ENCODE measurements at regions not wholly inside any gene's neighbourhood (a gene's known extent, or its start where the extent isn't known, plus 50 kb on each side); places are given as distances from the start of the nearest gene placed in this dataset.
A peak's percentile ranks its signal among the peaks of the same experiment; 100 is the strongest.
"Not testable (repeated sequence)": the region's sequence is repeated elsewhere in the genome, so short reads cannot be mapped to it uniquely, and the experiment has no call there.

DNA sequence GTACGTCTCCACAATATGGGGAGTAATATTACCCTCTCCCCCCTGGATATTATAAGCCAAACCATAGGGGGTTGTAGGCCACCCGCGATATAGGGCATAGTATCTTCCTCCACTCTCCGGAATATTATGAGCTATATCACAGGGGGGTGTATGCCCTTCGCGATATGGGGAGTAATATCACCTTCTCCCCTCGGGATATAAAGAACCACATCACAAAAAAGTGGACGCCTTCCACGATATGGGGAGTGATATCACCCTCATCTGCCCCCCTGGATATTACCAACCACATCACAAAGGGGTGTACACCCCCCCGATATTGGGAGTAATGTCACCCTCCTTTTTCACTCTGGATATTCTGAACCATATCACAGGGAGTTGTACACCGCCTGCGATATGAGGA, 65.5 kb upstream of the CEACAM21 start:
- Histone ChIP-seq H3K9me3 (no peaks in the 10 kb centered on the region), H3K27me3 (no peaks in the 10 kb centered on the region), H3K4me1 (no peaks in the 10 kb centered on the region), H3K36me3 (no peaks in the 10 kb centered on the region), H3K4me3 (no peak overlapping the region), H3K27ac (no peak overlapping the region)
- TF ChIP-seq EP300 (IDR thresholded peaks at IDR 0.05) (no peak), POLR2AphosphoS5 (IDR thresholded peaks at IDR 0.05) (no peak), POLR2A (IDR thresholded peaks at IDR 0.05) (no peak)
- TF ChIP-seq, protein P1, sequence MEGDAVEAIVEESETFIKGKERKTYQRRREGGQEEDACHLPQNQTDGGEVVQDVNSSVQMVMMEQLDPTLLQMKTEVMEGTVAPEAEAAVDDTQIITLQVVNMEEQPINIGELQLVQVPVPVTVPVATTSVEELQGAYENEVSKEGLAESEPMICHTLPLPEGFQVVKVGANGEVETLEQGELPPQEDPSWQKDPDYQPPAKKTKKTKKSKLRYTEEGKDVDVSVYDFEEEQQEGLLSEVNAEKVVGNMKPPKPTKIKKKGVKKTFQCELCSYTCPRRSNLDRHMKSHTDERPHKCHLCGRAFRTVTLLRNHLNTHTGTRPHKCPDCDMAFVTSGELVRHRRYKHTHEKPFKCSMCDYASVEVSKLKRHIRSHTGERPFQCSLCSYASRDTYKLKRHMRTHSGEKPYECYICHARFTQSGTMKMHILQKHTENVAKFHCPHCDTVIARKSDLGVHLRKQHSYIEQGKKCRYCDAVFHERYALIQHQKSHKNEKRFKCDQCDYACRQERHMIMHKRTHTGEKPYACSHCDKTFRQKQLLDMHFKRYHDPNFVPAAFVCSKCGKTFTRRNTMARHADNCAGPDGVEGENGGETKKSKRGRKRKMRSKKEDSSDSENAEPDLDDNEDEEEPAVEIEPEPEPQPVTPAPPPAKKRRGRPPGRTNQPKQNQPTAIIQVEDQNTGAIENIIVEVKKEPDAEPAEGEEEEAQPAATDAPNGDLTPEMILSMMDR (IDR thresholded peaks at IDR 0.05), result no peak
- ATAC-seq (ENCODE audit: low FRiP score in 2 of 2) (no peak), DNase-seq (no peak)
- 80 to 87% methylated on average over 12 of the region's 12 CpGs for WGBS, 2 donors

DNA sequence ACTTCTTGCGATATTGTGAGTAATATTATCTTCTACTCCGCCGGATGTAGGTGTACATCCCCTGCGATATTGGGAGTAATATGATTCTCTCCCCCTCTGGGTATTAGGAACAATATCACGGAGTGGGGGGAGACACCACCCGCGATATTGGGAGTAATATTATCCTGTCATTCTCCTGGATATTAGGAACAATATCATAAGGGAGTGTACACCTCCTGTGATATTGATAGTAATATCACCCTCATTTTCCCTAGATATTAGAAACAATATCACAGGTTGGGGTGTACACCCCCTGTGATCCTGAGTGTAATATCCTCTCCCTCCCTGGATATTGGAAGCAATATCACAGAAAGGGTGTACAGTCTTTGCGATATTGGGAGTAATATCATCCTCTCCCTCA, 64.3 kb upstream of the CEACAM21 start:
- DNase-seq, result no peak
- Histone ChIP-seq H3K9me3 (no peaks in the 10 kb centered on the region), H3K27me3 (no peaks in the 10 kb centered on the region), H3K4me1 (no peaks in the 10 kb centered on the region), H3K4me3 (no peak overlapping the region), H3K27ac (no peak overlapping the region), H3K36me3 (no peaks in the 10 kb centered on the region)
- 76 to 78% methylated on average over 8 of the region's 8 CpGs for WGBS, 2 donors
- ATAC-seq (ENCODE audit: low FRiP score in 2 of 2), result no peak
- no peak for TF ChIP-seq POLR2A (IDR thresholded peaks at IDR 0.05)
- TF ChIP-seq, protein P1 (IDR thresholded peaks at IDR 0.05), result no peak
- no peak for TF ChIP-seq POLR2AphosphoS5 (IDR thresholded peaks at IDR 0.05)
- TF ChIP-seq EP300 (IDR thresholded peaks at IDR 0.05), result no peak

DNA sequence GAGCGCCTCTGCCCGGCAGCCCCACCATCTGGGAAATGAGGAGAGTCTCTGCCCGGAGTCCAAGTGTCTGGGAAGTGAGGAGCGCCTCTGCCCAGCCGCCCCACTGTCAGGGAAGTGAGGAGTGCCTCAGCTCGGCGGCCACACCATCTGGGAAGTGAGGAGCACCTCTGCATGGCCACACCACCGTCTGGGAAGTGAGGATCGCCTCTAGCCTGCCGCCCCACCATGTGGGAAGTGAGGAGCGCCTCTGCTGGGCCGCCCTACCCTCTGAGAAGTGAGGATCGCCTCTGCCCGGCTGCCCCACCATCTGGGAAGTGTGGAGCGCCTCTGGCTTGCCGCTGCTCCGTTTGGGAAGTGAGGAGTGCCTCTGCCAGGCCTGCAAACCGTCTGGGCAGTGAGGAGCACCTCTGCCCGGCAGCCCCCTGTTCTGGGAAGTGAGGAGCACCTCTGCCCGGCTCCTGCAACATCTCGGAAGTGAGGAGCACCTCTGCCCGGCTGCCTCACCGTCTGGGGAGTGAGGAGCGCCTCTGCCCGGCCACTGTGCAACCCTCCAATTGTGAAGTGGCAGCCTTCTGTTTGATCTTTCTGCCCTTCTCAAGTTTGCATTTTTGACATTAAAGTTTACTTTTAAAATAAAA, 60.8 kb upstream of the CEACAM21 start:
- no peaks in the 10 kb centered on the region for H3K27me3 ChIP-seq
- peak in 1 of 2 donors; percentile 52 for DNase-seq
- TF ChIP-seq, protein P1 (IDR thresholded peaks at IDR 0.05), result no peak

DNA sequence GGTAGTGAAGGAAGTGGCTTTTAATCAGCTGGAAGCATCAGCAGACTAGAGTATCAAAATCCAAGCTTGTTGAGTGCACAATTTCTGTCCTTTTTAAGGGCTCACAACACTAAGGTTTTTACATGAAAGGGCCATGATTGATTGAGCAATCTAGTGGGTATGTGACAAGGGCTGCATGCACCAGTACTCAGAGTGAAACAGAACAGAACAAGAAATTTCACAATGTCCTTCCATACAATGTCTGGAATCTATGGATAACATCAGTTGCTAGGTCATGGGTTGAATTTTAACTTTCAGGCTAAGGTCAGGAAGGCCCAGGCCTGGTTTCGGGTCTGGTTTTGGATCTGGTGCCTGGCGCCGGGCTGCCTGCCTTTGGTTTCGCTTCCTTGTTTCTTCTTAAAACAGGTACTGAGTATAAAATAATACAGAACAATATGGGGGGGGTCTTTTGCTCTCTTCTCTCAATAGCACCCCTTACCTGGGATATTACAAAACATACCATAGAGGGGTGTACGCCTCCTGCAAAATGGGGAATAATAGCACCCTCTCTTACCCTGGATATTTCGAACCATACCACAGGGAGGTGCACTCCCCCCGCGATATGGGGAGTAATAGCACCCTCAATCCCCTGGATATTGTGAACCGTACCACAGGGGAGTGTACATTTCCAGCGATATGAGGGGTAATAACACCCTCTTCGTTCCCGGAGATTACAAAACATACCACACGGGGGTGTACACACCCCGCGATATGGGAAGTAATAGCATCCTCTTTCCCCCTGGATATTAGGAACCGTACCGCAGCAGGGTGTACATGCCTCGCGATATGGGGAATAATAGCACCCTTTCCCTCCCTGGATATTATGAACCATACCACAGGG, 59.4 kb upstream of the CEACAM21 start:
- WGBS, 2 donors, result 43 to 63% methylated on average over 19 of the region's 19 CpGs
- peak in 1 of 2 donors; percentile 15 for DNase-seq
- H3K27me3 ChIP-seq, H3K27ac ChIP-seq, H3K36me3 ChIP-seq, H3K4me1 ChIP-seq, H3K4me3 ChIP-seq, H3K9me3 ChIP-seq: not testable (repeated sequence)
- peak in 1 of 2 donors; percentile 68 for ATAC-seq (ENCODE audit: low FRiP score in 2 of 2)
- TF ChIP-seq, protein P1 (IDR thresholded peaks at IDR 0.05), result peak in 2 of 6 experiments; percentile 21 to 33

More for the DNA sequence above, 60.8 kb upstream of the CEACAM21 start:
- Histone ChIP-seq H3K36me3 (no peaks in the 10 kb centered on the region), H3K9me3 (no peaks in the 10 kb centered on the region), H3K27ac (no peak overlapping the region), H3K4me1 (peaks cover 0 to 4% (median 1%) of the 10 kb centered on the region in 4 donors), H3K4me3 (no peak overlapping the region)
- no peak for ATAC-seq (ENCODE audit: low FRiP score in 2 of 2)
- 75 to 90% methylated on average over 6 to 18 of the region's 25 CpGs for WGBS, 2 donors

Data from upper lobe of left lung (tissue), 6 donors.